GM12878 (cell line): ENCODE measurements at regions not wholly inside any gene's neighbourhood (a gene's known extent, or its start where the extent isn't known, plus 50 kb on each side); places are given as distances from the start of the nearest gene placed in this dataset.

Experiments used
- IKZF2 ChIP-seq, 2 experiments: fragments of 450-650 bp; IDR thresholded peaks; 2 replicates each; pipeline ENCODE4 v1.6.1; 2017; ENCODE audit warnings: mild to moderate bottlenecking in 2 of 2, moderate library complexity in 2 of 2
- NFYB ChIP-seq: IDR thresholded peaks from 2 replicates; pipeline ENCODE4 v1.6.1; 2011; ENCODE audit warnings: low read depth, mild to moderate bottlenecking, low read length, improper control_type of control experiment, moderate library complexity; ENCODE audit not compliant: insufficient read depth
- SIN3A ChIP-seq: IDR thresholded peaks from 2 replicates; pipeline ENCODE4 v1.6.1; 2012; ENCODE audit warnings: low read depth, low read length, improper control_type of control experiment
- STAT3 ChIP-seq: IDR thresholded peaks from 2 replicates; pipeline ENCODE4 v1.6.1; 2011; ENCODE audit warnings: low read depth, low read length, improper control_type of control experiment
- ZSCAN29 ChIP-seq: fragments of 450-650 bp; IDR thresholded peaks from 2 replicates; pipeline ENCODE4 v1.6.1; 2017; ENCODE audit warnings: mild to moderate bottlenecking, moderate library complexity
- TF ChIP-seq, protein P1 (sequence below): IDR thresholded peaks from 2 replicates; pipeline ENCODE4 v1.6.1; 2012; ENCODE audit warnings: low read length, inconsistent platforms
- TF ChIP-seq, protein P2 (sequence below): fragments of 450-650 bp; IDR thresholded peaks from 2 replicates; pipeline ENCODE4 v1.6.1; 2016; ENCODE audit warnings: mild to moderate bottlenecking
- TF ChIP-seq, protein P3 (sequence below): IDR thresholded peaks from 2 replicates; pipeline ENCODE4 v1.6.1; 2012; ENCODE audit warnings: low read depth, low read length, improper control_type of control experiment
- TF ChIP-seq, protein P4 (sequence below): IDR thresholded peaks from 2 replicates; pipeline ENCODE4 v1.6.1; 2012; ENCODE audit warnings: mild to moderate bottlenecking, low read depth, low read length
- TF ChIP-seq, protein P5 (sequence below): fragments of 450-650 bp; IDR thresholded peaks from 2 replicates; pipeline ENCODE4 v1.6.1; 2017; ENCODE audit warnings: borderline replicate concordance

DNA sequence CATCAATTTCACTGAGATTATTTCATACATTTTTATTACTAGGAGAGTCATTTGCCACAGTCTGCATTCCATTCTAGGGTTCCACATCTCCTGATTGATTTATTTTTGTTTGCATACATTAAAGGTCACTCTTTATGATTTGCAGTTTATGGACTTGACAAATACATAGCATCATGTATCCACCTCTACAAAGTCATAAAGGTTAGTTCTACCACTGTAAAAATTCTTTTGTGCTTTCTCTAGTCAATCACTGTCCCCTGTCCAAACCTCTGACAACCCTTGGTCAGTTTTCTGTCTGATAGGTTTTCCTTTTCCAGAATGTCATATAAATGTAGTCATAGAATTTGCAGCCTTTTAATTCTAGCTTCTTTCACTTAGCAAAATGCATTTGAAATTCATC, 434.6 kb upstream of the MON1B start (continued):
- TF ChIP-seq, protein P1, sequence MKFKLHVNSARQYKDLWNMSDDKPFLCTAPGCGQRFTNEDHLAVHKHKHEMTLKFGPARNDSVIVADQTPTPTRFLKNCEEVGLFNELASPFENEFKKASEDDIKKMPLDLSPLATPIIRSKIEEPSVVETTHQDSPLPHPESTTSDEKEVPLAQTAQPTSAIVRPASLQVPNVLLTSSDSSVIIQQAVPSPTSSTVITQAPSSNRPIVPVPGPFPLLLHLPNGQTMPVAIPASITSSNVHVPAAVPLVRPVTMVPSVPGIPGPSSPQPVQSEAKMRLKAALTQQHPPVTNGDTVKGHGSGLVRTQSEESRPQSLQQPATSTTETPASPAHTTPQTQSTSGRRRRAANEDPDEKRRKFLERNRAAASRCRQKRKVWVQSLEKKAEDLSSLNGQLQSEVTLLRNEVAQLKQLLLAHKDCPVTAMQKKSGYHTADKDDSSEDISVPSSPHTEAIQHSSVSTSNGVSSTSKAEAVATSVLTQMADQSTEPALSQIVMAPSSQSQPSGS = no peak
- TF ChIP-seq STAT3 (no peak), ZSCAN29 (no peak), SIN3A (no peak), IKZF2 (IDR thresholded peaks at IDR 0.05) (no peak), NFYB (no peak)
- TF ChIP-seq, protein P2, sequence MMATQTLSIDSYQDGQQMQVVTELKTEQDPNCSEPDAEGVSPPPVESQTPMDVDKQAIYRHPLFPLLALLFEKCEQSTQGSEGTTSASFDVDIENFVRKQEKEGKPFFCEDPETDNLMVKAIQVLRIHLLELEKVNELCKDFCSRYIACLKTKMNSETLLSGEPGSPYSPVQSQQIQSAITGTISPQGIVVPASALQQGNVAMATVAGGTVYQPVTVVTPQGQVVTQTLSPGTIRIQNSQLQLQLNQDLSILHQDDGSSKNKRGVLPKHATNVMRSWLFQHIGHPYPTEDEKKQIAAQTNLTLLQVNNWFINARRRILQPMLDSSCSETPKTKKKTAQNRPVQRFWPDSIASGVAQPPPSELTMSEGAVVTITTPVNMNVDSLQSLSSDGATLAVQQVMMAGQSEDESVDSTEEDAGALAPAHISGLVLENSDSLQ = no peak
- TF ChIP-seq, protein P3, sequence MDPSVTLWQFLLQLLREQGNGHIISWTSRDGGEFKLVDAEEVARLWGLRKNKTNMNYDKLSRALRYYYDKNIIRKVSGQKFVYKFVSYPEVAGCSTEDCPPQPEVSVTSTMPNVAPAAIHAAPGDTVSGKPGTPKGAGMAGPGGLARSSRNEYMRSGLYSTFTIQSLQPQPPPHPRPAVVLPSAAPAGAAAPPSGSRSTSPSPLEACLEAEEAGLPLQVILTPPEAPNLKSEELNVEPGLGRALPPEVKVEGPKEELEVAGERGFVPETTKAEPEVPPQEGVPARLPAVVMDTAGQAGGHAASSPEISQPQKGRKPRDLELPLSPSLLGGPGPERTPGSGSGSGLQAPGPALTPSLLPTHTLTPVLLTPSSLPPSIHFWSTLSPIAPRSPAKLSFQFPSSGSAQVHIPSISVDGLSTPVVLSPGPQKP = no peak
- TF ChIP-seq, protein P4, sequence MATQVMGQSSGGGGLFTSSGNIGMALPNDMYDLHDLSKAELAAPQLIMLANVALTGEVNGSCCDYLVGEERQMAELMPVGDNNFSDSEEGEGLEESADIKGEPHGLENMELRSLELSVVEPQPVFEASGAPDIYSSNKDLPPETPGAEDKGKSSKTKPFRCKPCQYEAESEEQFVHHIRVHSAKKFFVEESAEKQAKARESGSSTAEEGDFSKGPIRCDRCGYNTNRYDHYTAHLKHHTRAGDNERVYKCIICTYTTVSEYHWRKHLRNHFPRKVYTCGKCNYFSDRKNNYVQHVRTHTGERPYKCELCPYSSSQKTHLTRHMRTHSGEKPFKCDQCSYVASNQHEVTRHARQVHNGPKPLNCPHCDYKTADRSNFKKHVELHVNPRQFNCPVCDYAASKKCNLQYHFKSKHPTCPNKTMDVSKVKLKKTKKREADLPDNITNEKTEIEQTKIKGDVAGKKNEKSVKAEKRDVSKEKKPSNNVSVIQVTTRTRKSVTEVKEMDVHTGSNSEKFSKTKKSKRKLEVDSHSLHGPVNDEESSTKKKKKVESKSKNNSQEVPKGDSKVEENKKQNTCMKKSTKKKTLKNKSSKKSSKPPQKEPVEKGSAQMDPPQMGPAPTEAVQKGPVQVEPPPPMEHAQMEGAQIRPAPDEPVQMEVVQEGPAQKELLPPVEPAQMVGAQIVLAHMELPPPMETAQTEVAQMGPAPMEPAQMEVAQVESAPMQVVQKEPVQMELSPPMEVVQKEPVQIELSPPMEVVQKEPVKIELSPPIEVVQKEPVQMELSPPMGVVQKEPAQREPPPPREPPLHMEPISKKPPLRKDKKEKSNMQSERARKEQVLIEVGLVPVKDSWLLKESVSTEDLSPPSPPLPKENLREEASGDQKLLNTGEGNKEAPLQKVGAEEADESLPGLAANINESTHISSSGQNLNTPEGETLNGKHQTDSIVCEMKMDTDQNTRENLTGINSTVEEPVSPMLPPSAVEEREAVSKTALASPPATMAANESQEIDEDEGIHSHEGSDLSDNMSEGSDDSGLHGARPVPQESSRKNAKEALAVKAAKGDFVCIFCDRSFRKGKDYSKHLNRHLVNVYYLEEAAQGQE = no peak
- TF ChIP-seq, protein P5, sequence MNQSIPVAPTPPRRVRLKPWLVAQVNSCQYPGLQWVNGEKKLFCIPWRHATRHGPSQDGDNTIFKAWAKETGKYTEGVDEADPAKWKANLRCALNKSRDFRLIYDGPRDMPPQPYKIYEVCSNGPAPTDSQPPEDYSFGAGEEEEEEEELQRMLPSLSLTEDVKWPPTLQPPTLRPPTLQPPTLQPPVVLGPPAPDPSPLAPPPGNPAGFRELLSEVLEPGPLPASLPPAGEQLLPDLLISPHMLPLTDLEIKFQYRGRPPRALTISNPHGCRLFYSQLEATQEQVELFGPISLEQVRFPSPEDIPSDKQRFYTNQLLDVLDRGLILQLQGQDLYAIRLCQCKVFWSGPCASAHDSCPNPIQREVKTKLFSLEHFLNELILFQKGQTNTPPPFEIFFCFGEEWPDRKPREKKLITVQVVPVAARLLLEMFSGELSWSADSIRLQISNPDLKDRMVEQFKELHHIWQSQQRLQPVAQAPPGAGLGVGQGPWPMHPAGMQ = no peak
